Right ventricle myocardium inferior (tissue), 1 donor: ENCODE measurements at regions not wholly inside any gene's neighbourhood (a gene's known extent, or its start where the extent isn't known, plus 50 kb on each side); places are given as distances from the start of the nearest gene placed in this dataset.
"Not testable (repeated sequence)": the region's sequence is repeated elsewhere in the genome, so short reads cannot be mapped to it uniquely, and the experiment has no call there.

Source experiments
- ATAC-seq: fragments of 200-7000 bp; cut with Tn5 transposase; one replicate; pipeline ENCODE4 v1.9.1; 2020; ENCODE audit warnings: mild to moderate bottlenecking, moderate library complexity
- DNase-seq: peaks from one replicate; pipeline ENCODE4 v3.0.0; 2021; ENCODE audit errors: missing footprints
- intact Hi-C: fragments of 100-400 bp; cut with DNase I; formaldehyde crosslinking; loops from one replicate; pipeline ENCODE4 v1.11.0; 2022
- donor health status: DM: no; HTN: yes; CAD: no; lungs with severe emphysema.

GRCh38 chr15:22255606-22256005 lies 175.3 kb downstream of the OR4M2 start:
- ATAC-seq, intact Hi-C loops: not testable (repeated sequence)

GRCh38 chr15:22256389-22257046 lies 176.2 kb downstream of the OR4M2 start:
- intact Hi-C loops, DNase-seq, ATAC-seq: not testable (repeated sequence)

More at GRCh38 chr15:22255606-22256005, 175.3 kb downstream of the OR4M2 start:
- DNase-seq: not testable (repeated sequence)

- DNase-seq: no peak
- intact Hi-C loops: no loop called here
- ATAC-seq: no peak
These were observed 177.0 kb downstream of the OR4M2 start for GRCh38 chr15:22257047-22258008.

- intact Hi-C loops: no loop called here
- ATAC-seq (no peak), DNase-seq (no peak)
These were observed 177.7 kb downstream of the OR4M2 start for GRCh38 chr15:22258009-22258397.

GRCh38 chr15:22258398-22259150 lies 178.2 kb downstream of the OR4M2 start:
- intact Hi-C loops: no loop called here
- no peak for ATAC-seq
- no peak for DNase-seq

- intact Hi-C loops, ATAC-seq: not testable (repeated sequence)
These were observed 178.9 kb downstream of the OR4M2 start for GRCh38 chr15:22259151-22259750.

GRCh38 chr15:22259881-22260421 lies 179.6 kb downstream of the OR4M2 start:
- DNase-seq: no peak
- intact Hi-C loops: no loop called here
- ATAC-seq: no peak

More at GRCh38 chr15:22259151-22259750, 178.9 kb downstream of the OR4M2 start:
- not testable (repeated sequence) for DNase-seq

- intact Hi-C loops: no loop called here
- ATAC-seq (peak; percentile 29), DNase-seq (no peak)
These were observed 182.3 kb downstream of the OR4M2 start for GRCh38 chr15:22262613-22263020.

GRCh38 chr15:22263738-22264137 lies 183.4 kb downstream of the OR4M2 start:
- DNase-seq (no peak), ATAC-seq (peak; percentile 76)
- intact Hi-C loops: no loop called here

GRCh38 chr15:22264272-22264671 lies 183.9 kb downstream of the OR4M2 start:
- ATAC-seq, intact Hi-C loops, DNase-seq: not testable (repeated sequence)

- intact Hi-C loops: no loop called here
- no peak for DNase-seq
- no peak for ATAC-seq
These were observed 185.0 kb downstream of the OR4M2 start for GRCh38 chr15:22265056-22265945.

GRCh38 chr15:22265970-22266369 lies 185.6 kb downstream of the OR4M2 start:
- intact Hi-C loops: no loop called here
- ATAC-seq (no peak), DNase-seq (no peak)

- ATAC-seq: no peak
- intact Hi-C loops: no loop called here
- no peak for DNase-seq
These were observed 187.4 kb downstream of the OR4M2 start for GRCh38 chr15:22267761-22268160.

- ATAC-seq, DNase-seq, intact Hi-C loops: not testable (repeated sequence)
These were observed 187.9 kb downstream of the OR4M2 start for GRCh38 chr15:22268201-22268600.

GRCh38 chr15:22268654-22269053 lies 188.3 kb downstream of the OR4M2 start:
- intact Hi-C loops, DNase-seq, ATAC-seq: not testable (repeated sequence)

GRCh38 chr15:22272286-22273160 lies 186.2 kb upstream of the GOLGA6L22 start:
- intact Hi-C loops: not testable (repeated sequence)

More at GRCh38 chr15:22272286-22273160, 186.2 kb upstream of the GOLGA6L22 start:
- ATAC-seq, DNase-seq: not testable (repeated sequence)
